AG08396 (cell line): ENCODE measurements at regions not wholly inside any gene's neighbourhood (a gene's known extent, or its start where the extent isn't known, plus 50 kb on each side); places are given as distances from the start of the nearest gene placed in this dataset.

Experiments
- DNase-seq: peaks from one replicate; pipeline ENCODE4 v3.0.0; 2012; ENCODE audit warnings: low spot score, mixed read lengths

DNA sequence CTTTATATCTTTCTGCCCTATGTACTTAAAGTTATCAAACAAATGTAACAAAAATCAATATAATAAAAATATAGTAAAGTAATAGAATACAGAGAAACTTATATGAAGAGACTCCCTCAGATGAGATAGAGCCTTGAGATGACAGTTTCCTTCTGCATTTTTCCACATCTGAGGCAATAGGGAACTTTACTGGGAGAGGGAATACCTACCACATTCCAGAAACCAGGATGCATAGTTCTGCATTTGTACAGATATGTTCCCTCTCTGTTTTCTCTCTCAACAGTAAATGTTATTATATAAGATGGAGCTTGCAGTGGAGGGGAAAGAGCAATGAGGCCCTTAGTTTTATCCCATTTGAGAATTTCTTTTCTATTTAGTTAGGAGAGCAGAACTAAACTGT is 109.6 kb upstream of the KCNN2 start:
- DNase-seq: no peak

DNA sequence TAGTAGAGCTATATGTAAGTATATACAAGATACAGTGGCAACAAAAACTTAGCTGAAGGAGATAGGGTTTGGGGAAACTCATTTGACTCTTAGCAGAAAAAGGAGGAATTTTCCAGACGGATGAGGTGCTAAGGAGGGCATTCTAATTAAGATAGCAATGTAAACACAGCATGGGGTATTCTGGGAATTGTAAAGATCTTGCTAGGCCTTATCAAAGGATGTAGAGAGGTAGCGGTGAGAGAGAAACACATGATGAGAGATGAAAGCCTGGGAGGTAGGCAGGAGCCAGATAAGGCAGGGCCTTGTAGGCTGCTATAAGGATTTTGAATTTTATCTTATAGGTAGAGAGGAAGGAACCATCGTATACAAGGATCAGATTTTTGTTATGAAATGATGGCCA is 106.6 kb upstream of the KCNN2 start:
- no peak for DNase-seq

- no peak for DNase-seq
Observed at GRCh38 chr5:114261989-114262388, 99.9 kb upstream of the KCNN2 start.

DNA sequence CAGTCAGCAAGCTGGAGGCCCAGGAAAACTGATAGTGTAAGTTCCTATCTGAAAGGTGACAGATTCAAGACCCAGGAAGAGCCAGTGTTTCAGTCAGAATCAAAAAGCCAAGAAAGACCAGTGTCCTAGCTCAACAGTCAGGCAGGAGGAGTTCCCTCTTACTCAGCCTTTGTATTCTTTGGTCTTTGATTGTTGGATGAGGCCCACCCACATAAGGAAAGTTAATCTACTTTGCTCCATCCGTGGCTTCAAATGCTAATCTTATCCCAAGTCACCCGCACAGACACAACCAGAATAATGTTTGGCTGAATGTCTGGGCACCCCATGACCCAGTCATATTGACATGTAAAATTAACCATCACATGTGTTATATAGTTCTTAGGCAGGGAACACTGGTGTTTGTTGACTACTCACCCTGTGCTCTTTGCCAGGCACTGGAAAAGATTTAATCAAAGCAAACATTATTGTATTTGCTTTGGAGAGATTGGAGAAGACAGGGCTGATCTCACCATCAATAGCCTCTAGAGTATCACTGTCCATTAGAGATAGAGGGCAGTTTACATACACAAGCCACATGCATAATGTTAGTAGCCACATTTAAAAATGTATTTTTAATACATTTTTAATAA is 96.3 kb upstream of the KCNN2 start:
- no peak for DNase-seq

GRCh38 chr5:114266374-114266773 is 95.5 kb upstream of the KCNN2 start:
- no peak for DNase-seq

- peak; percentile 9 for DNase-seq
Observed at GRCh38 chr5:114296191-114296590, 65.7 kb upstream of the KCNN2 start.

- DNase-seq: no peak
Observed at GRCh38 chr5:114297915-114298314, 64.0 kb upstream of the KCNN2 start.

- peak; percentile 19 for DNase-seq
Observed at GRCh38 chr5:114305402-114306207, 56.3 kb upstream of the KCNN2 start.

- no peak for DNase-seq
Observed at GRCh38 chr5:114308017-114308416, 53.9 kb upstream of the KCNN2 start.

- no peak for DNase-seq
Observed at GRCh38 chr5:114308508-114308907, 53.4 kb upstream of the KCNN2 start.

GRCh38 chr5:114310666-114311065 is 51.2 kb upstream of the KCNN2 start:
- no peak for DNase-seq

- DNase-seq: no peak
Observed at GRCh38 chr5:114311281-114311680, 50.6 kb upstream of the KCNN2 start.

DNA sequence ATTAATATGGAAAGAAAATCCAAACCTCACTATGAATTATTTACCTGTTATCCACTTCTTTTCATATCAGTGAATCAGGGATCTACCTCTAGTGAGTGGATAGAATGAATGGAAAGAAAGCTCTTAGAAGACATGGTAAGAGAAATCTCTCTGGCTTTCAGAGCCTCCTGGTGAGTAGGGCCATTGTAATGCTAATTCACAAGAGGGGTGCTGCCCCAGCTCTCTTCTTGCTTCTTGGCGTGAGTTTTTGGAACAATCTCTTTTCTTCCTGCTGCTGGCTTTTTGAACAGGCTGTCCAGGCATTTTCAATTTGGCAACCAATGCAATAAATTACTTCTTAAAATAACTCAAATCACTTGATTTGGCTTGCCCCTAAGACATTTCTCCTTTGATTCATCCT is 49.9 kb upstream of the KCNN2 start:
- no peak for DNase-seq
